ENCODE measurements at regions not wholly inside any gene's neighbourhood (a gene's known extent, or its start where the extent isn't known, plus 50 kb on each side); places are given as distances from the start of the nearest gene placed in this dataset.

- no peak for DNase-seq (ENCODE audit: low spot score)
Observed at GRCh38 chr4:116427666-116428065, 657.7 kb downstream of the TRAM1L1 start.

GRCh38 chr4:116413222-116413621 lies 672.2 kb downstream of the TRAM1L1 start:
- no peak for DNase-seq (ENCODE audit: low spot score)

GRCh38 chr4:116401293-116401692 lies 684.1 kb downstream of the TRAM1L1 start:
- no peak for DNase-seq (ENCODE audit: low spot score)

- no peak for DNase-seq (ENCODE audit: low spot score)
Observed at GRCh38 chr4:116400480-116400879, 684.9 kb downstream of the TRAM1L1 start.

GRCh38 chr4:116397714-116398113 lies 687.7 kb downstream of the TRAM1L1 start:
- no peak for DNase-seq (ENCODE audit: low spot score)

GRCh38 chr4:116397291-116397690 lies 688.1 kb downstream of the TRAM1L1 start:
- no peak for DNase-seq (ENCODE audit: low spot score)

GRCh38 chr4:116395408-116395807 lies 690.0 kb downstream of the TRAM1L1 start:
- DNase-seq (ENCODE audit: low spot score): no peak

- no peak for DNase-seq (ENCODE audit: low spot score)
Observed at GRCh38 chr4:116391020-116391419, 694.4 kb downstream of the TRAM1L1 start.

- DNase-seq (ENCODE audit: low spot score): no peak
Observed at GRCh38 chr4:116389139-116389538, 696.2 kb downstream of the TRAM1L1 start.

- no peak for DNase-seq (ENCODE audit: low spot score)
Observed at GRCh38 chr4:116387937-116388474, 697.4 kb downstream of the TRAM1L1 start.

GRCh38 chr4:116386856-116387255 lies 698.5 kb downstream of the TRAM1L1 start:
- no peak for DNase-seq (ENCODE audit: low spot score)

- DNase-seq (ENCODE audit: low spot score): no peak
Observed at GRCh38 chr4:116385583-116385982, 699.8 kb downstream of the TRAM1L1 start.

- no peak for DNase-seq (ENCODE audit: low spot score)
Observed at GRCh38 chr4:116374815-116375214, 710.6 kb downstream of the TRAM1L1 start.

GRCh38 chr4:116362583-116362982 lies 722.8 kb downstream of the TRAM1L1 start:
- no peak for DNase-seq (ENCODE audit: low spot score)

- DNase-seq (ENCODE audit: low spot score): no peak
Observed at GRCh38 chr4:116361790-116362189, 723.6 kb downstream of the TRAM1L1 start.

- no peak for DNase-seq (ENCODE audit: low spot score)
Observed at GRCh38 chr4:116358633-116359222, 726.6 kb downstream of the TRAM1L1 start.

- DNase-seq (ENCODE audit: low spot score): no peak
Observed at GRCh38 chr4:116357758-116358157, 727.6 kb downstream of the TRAM1L1 start.

- DNase-seq (ENCODE audit: low spot score): no peak
Observed at GRCh38 chr4:116346750-116347149, 738.6 kb downstream of the TRAM1L1 start.

GRCh38 chr4:116343809-116344208 lies 741.6 kb downstream of the TRAM1L1 start:
- DNase-seq (ENCODE audit: low spot score): no peak

GRCh38 chr4:116342143-116342542 lies 743.2 kb downstream of the TRAM1L1 start:
- no peak for DNase-seq (ENCODE audit: low spot score)

GRCh38 chr4:116332508-116332907 lies 752.9 kb downstream of the TRAM1L1 start:
- no peak for DNase-seq (ENCODE audit: low spot score)

- DNase-seq (ENCODE audit: low spot score): no peak
Observed at GRCh38 chr4:116328261-116328860, 757.0 kb downstream of the TRAM1L1 start.

- DNase-seq (ENCODE audit: low spot score): no peak
Observed at GRCh38 chr4:116323606-116324005, 761.8 kb downstream of the TRAM1L1 start.

GRCh38 chr4:116321471-116321870 lies 763.9 kb downstream of the TRAM1L1 start:
- DNase-seq (ENCODE audit: low spot score): no peak
